GM23338 (cell line): ENCODE measurements at regions not wholly inside any gene's neighbourhood (a gene's known extent, or its start where the extent isn't known, plus 50 kb on each side); places are given as distances from the start of the nearest gene placed in this dataset.
"Not testable (repeated sequence)": the region's sequence is repeated elsewhere in the genome, so short reads cannot be mapped to it uniquely, and the experiment has no call there.

ENCODE experiments used
- ATAC-seq: fragments of 200-7000 bp; cut with Tn5 transposase; 3 replicates; pipeline ENCODE4 v1.9.1; 2020
- DNase-seq: peaks from one replicate; pipeline ENCODE4 v3.0.0-alpha.2; 2015; ENCODE audit warnings: low spot score
- H2AFZ ChIP-seq: fragments of 200-600 bp; sonication (generic); 2 replicates; pipeline ENCODE4 v1.8.0; 2016; ENCODE audit warnings: antibody characterized with exemption, mild to moderate bottlenecking, moderate library complexity
- H3F3A ChIP-seq: fragments of 200-600 bp; sonication (generic); replicated peaks from 2 replicates; pipeline ENCODE4 v1.8.0; 2017; ENCODE audit warnings: antibody characterized with exemption, mixed run types, low read depth
- H3K27ac ChIP-seq: fragments of 200-600 bp; sonication (generic); 2 replicates; pipeline ENCODE4 v1.6.1; 2016; ENCODE audit warnings: low read depth
- H3K27me3 ChIP-seq: fragments of 200-600 bp; sonication (generic); 2 replicates; pipeline ENCODE4 v1.8.0; 2016; ENCODE audit warnings: mild to moderate bottlenecking, mixed run types, moderate library complexity; ENCODE audit not compliant: insufficient read depth
- H3K36me3 ChIP-seq: fragments of 200-600 bp; sonication (generic); 2 replicates; pipeline ENCODE4 v1.8.0; 2016; ENCODE audit warnings: mild to moderate bottlenecking; ENCODE audit not compliant: insufficient read depth
- H3K4me1 ChIP-seq: fragments of 200-600 bp; sonication (generic); 2 replicates; pipeline ENCODE4 v1.8.0; 2016; ENCODE audit warnings: mild to moderate bottlenecking, moderate library complexity; ENCODE audit not compliant: insufficient read depth
- H3K4me2 ChIP-seq: fragments of 200-600 bp; sonication (generic); 2 replicates; pipeline ENCODE4 v1.7.1; 2017; ENCODE audit warnings: mixed run types
- H3K4me3 ChIP-seq: fragments of 200-600 bp; sonication (generic); 2 replicates; pipeline ENCODE4 v1.6.1; 2016; ENCODE audit warnings: mixed run types
- H3K79me2 ChIP-seq: fragments of 200-600 bp; sonication (generic); replicated peaks from 2 replicates; pipeline ENCODE4 v1.8.0; 2017; ENCODE audit warnings: mild to moderate bottlenecking; ENCODE audit not compliant: insufficient read depth
- H3K9me2 ChIP-seq: fragments of 200-600 bp; sonication (generic); 2 replicates; pipeline ENCODE4 v1.8.0; 2017; ENCODE audit not compliant: insufficient read depth
- H4K20me1 ChIP-seq: fragments of 200-600 bp; sonication (generic); replicated peaks from 2 replicates; pipeline ENCODE4 v1.8.0; 2017; ENCODE audit warnings: mild to moderate bottlenecking; ENCODE audit not compliant: insufficient read depth
- H3K27ac Mint-ChIP-seq: 2 replicates; pipeline ENCODE4 v1.8.0; 2020; ENCODE audit warnings: inconsistent platforms, mild to moderate bottlenecking, moderate library complexity, mixed read lengths
- H3K27me3 Mint-ChIP-seq: 3 replicates; pipeline ENCODE4 v1.8.0; 2022; ENCODE audit warnings: low read depth, mild to moderate bottlenecking, moderate library complexity, mixed read lengths, inconsistent platforms; ENCODE audit not compliant: insufficient read depth, poor library complexity
- H3K36me3 Mint-ChIP-seq: 3 replicates; pipeline ENCODE4 v1.8.0; 2021; ENCODE audit warnings: low read depth, mild to moderate bottlenecking, inconsistent platforms, moderate library complexity, mixed read lengths
- H3K4me1 Mint-ChIP-seq: 3 replicates; pipeline ENCODE4 v1.8.0; 2020; ENCODE audit warnings: mild to moderate bottlenecking, inconsistent platforms, mixed read lengths
- H3K4me3 Mint-ChIP-seq: 3 replicates; pipeline ENCODE4 v1.8.0; 2021; ENCODE audit warnings: moderate library complexity, mild to moderate bottlenecking, inconsistent platforms, mixed read lengths
- H3K9me3 Mint-ChIP-seq: 3 replicates; pipeline ENCODE4 v1.8.0; 2020; ENCODE audit warnings: moderate library complexity, mild to moderate bottlenecking, inconsistent platforms, mixed read lengths
- CREB1 ChIP-seq: fragments of 250-450 bp; sonication (Bioruptor Pico); IDR thresholded peaks from 2 replicates; pipeline ENCODE4 v1.5.0; 2020; ENCODE audit warnings: low read depth, mild to moderate bottlenecking, moderate library complexity
- CTCF ChIP-seq, 2 experiments: fragments of 200-600 bp in 1 of 2; sonication (generic) in 1 of 2; conservative IDR thresholded peaks; 2 replicates each; pipeline versions ENCODE4 v1.5.1 to v1.6.1; 2016 to 2017; ENCODE audit warnings: antibody characterized with exemption in 2 of 2, low read depth in 2 of 2, mild to moderate bottlenecking in 2 of 2, moderate library complexity in 1 of 2
- EZH2phosphoT487 ChIP-seq: fragments of 200-600 bp; sonication (generic); IDR thresholded peaks from one replicate; pipeline ENCODE4 v1.8.1; 2018; ENCODE audit warnings: antibody characterized with exemption; ENCODE audit not compliant: unreplicated experiment
- JUNB ChIP-seq: IDR thresholded peaks from one replicate; pipeline ENCODE4 v1.6.1; 2016; ENCODE audit warnings: antibody characterized with exemption; ENCODE audit not compliant: unreplicated experiment
- NANOG ChIP-seq: IDR thresholded peaks from 2 replicates; pipeline ENCODE4 v1.6.1; 2016; ENCODE audit warnings: antibody characterized with exemption, borderline replicate concordance
- POLR2AphosphoS5 ChIP-seq: IDR thresholded peaks from 2 replicates; pipeline ENCODE4 v1.6.1; 2016; ENCODE audit warnings: antibody characterized with exemption, low read depth
- STAT1 ChIP-seq: IDR thresholded peaks from one replicate; pipeline ENCODE4 v1.6.1; 2016; ENCODE audit warnings: antibody characterized with exemption; ENCODE audit not compliant: unreplicated experiment
- ZNF114 ChIP-seq: fragments of 250-450 bp; sonication (Bioruptor Pico); IDR thresholded peaks from 2 replicates; pipeline ENCODE4 v1.5.0; 2020; ENCODE audit warnings: mild to moderate bottlenecking, moderate library complexity
- ZNF331 ChIP-seq: fragments of 250-450 bp; sonication (Bioruptor Pico); IDR thresholded peaks from 2 replicates; pipeline ENCODE4 v1.5.0; 2020; ENCODE audit warnings: low read depth, mild to moderate bottlenecking, moderate library complexity

GRCh38 chr3:176037636-176038035, 1159.6 kb downstream of the TBL1XR1 start (continued):
- TF ChIP-seq CTCF (conservative IDR thresholded peaks at IDR 0.05; ENCODE audit: low read depth in 2 of 2) (no peak), NANOG (no peak), ZNF331 (CRISPR knock-in tag) (no peak), CREB1 (CRISPR knock-in tag) (no peak), EZH2phosphoT487 (no peak), STAT1 (no peak), POLR2AphosphoS5 (no peak), JUNB (no peak), ZNF114 (CRISPR knock-in tag) (no peak)

- ATAC-seq = no peak
- H3K79me2 ChIP-seq = no peaks in the 10 kb centered on the region
- no peak overlapping the region for H3K4me3 Mint-ChIP-seq
Measured at GRCh38 chr3:176032043-176032442, 1165.2 kb downstream of the TBL1XR1 start.

GRCh38 chr3:176016203-176016602, 1157.1 kb downstream of the NAALADL2 start:
- not testable (repeated sequence) for H3K4me1 Mint-ChIP-seq, H3K27me3 Mint-ChIP-seq, H3K9me2 ChIP-seq, H3K27me3 ChIP-seq, H3K36me3 ChIP-seq, H3F3A ChIP-seq, H3K27ac Mint-ChIP-seq, H3K79me2 ChIP-seq, H3K4me3 Mint-ChIP-seq, H3K4me1 ChIP-seq, H4K20me1 ChIP-seq, H3K4me3 ChIP-seq, ATAC-seq, H3K27ac ChIP-seq, DNase-seq, H3K4me2 ChIP-seq
- H3K9me3 Mint-ChIP-seq = peaks cover 29% of the 10 kb centered on the region; the same call in 2 of the 3 replicates
- peak overlapping the region; percentile 66; the same call in 1 of the 2 replicates for H2AFZ ChIP-seq
- H3K36me3 Mint-ChIP-seq = peaks cover 14% of the 10 kb centered on the region; the same call in 1 of the 3 replicates

More at GRCh38 chr3:176032043-176032442, 1165.2 kb downstream of the TBL1XR1 start:
- H3K4me2 ChIP-seq = no peak overlapping the region
- TF ChIP-seq ZNF331 (CRISPR knock-in tag) (no peak), JUNB (no peak), POLR2AphosphoS5 (no peak), STAT1 (no peak)
- H3K27ac Mint-ChIP-seq = no peak overlapping the region
- no peak overlapping the region for H2AFZ ChIP-seq
- no peaks in the 10 kb centered on the region for H3K27me3 Mint-ChIP-seq
- H3K9me3 Mint-ChIP-seq = peaks cover 4% of the 10 kb centered on the region; the same call in 1 of the 3 replicates
- no peaks in the 10 kb centered on the region for H3K36me3 ChIP-seq
- H3K4me1 ChIP-seq = no peaks in the 10 kb centered on the region
- H3K4me1 Mint-ChIP-seq = no peaks in the 10 kb centered on the region
- no peaks in the 10 kb centered on the region for H3K36me3 Mint-ChIP-seq
- no peak overlapping the region for H3K27ac ChIP-seq
- H3F3A ChIP-seq = no peaks in the 10 kb centered on the region
- H3K27me3 ChIP-seq = no peaks in the 10 kb centered on the region
- H3K4me3 ChIP-seq = no peak overlapping the region
- no peak for DNase-seq
- no peaks in the 10 kb centered on the region for H3K9me2 ChIP-seq
- no peaks in the 10 kb centered on the region for H4K20me1 ChIP-seq

GRCh38 chr3:176015228-176015627, 1156.1 kb downstream of the NAALADL2 start:
- H3K27me3 Mint-ChIP-seq, ATAC-seq, H2AFZ ChIP-seq, DNase-seq, H3K79me2 ChIP-seq, H3K4me3 Mint-ChIP-seq, H3F3A ChIP-seq, H3K4me1 ChIP-seq, H3K9me2 ChIP-seq, H3K27ac ChIP-seq, H3K4me3 ChIP-seq, H3K27me3 ChIP-seq, H3K4me2 ChIP-seq, H4K20me1 ChIP-seq, H3K4me1 Mint-ChIP-seq, H3K27ac Mint-ChIP-seq, H3K36me3 ChIP-seq: not testable (repeated sequence)
- peaks cover 14% of the 10 kb centered on the region; the same call in 1 of the 3 replicates for H3K36me3 Mint-ChIP-seq
- peaks cover 29% of the 10 kb centered on the region; the same call in 2 of the 3 replicates for H3K9me3 Mint-ChIP-seq
